IPS DF 6.9 (cell line): ENCODE measurements at regions not wholly inside any gene's neighbourhood (a gene's known extent, or its start where the extent isn't known, plus 50 kb on each side); places are given as distances from the start of the nearest gene placed in this dataset.
"Not testable (repeated sequence)": the region's sequence is repeated elsewhere in the genome, so short reads cannot be mapped to it uniquely, and the experiment has no call there.

Source experiments
- DNase-seq: peaks from one replicate; pipeline ENCODE4 v3.0.0-alpha.2; 2013; ENCODE audit warnings: low read depth, low spot score
- H3K27ac ChIP-seq: one replicate; pipeline ENCODE4 v1.5.1; 2013; ENCODE audit warnings: low read length, control low read depth
- H3K27me3 ChIP-seq: 2 replicates; pipeline ENCODE4 v1.6.1; 2013; ENCODE audit warnings: mild to moderate bottlenecking, low read length; ENCODE audit not compliant: control insufficient read depth, insufficient read depth
- H3K36me3 ChIP-seq: 2 replicates; pipeline ENCODE4 v1.6.1; 2013; ENCODE audit warnings: low read length; ENCODE audit not compliant: control insufficient read depth, insufficient read depth
- H3K4me1 ChIP-seq: 2 replicates; pipeline ENCODE4 v1.6.1; 2013; ENCODE audit warnings: low read length; ENCODE audit not compliant: control insufficient read depth, insufficient read depth
- H3K4me3 ChIP-seq: 2 replicates; pipeline ENCODE4 v1.5.1; 2013; ENCODE audit warnings: mild to moderate bottlenecking, low read length
- H3K9me3 ChIP-seq: 2 replicates; pipeline ENCODE4 v1.6.1; 2013; ENCODE audit warnings: low read length, inconsistent platforms; ENCODE audit not compliant: control insufficient read depth, insufficient read depth
- WGBS: extraction: QIAGEN DNeasy Blood & Tissue Kit; methylation state at CpG from one replicate; pipeline ENCODE4 v1.1.7; 2013; ENCODE audit warnings: mixed read lengths, missing lambda C conversion rate; ENCODE audit not compliant: insufficient read length, insufficient coverage; 5-methylcytosine and 5-hydroxymethylcytosine counted together

DNA sequence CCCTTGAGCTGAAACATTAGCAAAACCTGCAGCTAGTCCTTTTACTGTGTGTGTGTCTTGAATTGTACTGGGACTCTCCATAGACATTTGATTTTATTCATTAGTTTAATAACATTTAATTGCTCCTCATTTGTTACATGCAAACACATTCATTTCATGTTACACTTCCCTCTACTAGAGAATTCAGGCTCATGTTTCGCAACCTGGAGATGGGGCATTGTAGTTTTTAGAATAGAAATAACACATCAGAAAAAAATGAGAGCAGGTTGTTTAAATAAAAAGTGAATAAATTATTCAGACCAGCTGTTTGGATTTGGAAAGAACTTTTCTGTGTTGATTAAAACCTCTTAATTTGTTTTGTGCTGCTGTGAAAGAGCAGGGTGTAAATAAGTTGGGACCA, 243.9 kb downstream of the ETV1 start:
- H3K27me3 ChIP-seq, result no peaks in the 10 kb centered on the region
- DNase-seq, result no peak
- no peak overlapping the region for H3K4me3 ChIP-seq
- 0 out of 2 replicates have a peak, but pooled peaks cover 2% of the 10 kb centered on the region for H3K4me1 ChIP-seq
- H3K9me3 ChIP-seq, result no peaks in the 10 kb centered on the region
- no peak overlapping the region for H3K27ac ChIP-seq
- no peaks in the 10 kb centered on the region for H3K36me3 ChIP-seq
- WGBS, result no CpG with 5 or more reads among the region's 1 CpG

DNA sequence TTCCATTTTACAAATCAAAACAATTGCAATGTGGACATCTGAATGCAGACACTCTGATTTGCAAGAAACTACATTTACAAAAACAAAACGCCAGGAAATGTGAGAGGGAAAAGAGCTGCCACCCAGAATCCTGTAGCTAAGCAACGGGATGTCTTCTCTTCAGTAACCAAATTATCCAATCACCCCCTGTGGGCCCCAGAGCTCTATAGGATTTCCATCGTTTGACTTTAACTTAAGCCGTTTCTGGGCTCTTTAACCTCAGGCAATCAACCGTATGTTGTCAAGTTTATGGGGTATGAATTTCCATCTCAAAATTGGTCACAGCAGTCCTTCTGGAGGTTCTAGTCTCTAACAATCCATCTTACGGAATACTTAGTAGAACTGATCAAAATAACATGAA, 240.5 kb downstream of the ETV1 start:
- no peaks in the 10 kb centered on the region for H3K9me3 ChIP-seq
- no CpG with 5 or more reads among the region's 6 CpGs for WGBS

DNA sequence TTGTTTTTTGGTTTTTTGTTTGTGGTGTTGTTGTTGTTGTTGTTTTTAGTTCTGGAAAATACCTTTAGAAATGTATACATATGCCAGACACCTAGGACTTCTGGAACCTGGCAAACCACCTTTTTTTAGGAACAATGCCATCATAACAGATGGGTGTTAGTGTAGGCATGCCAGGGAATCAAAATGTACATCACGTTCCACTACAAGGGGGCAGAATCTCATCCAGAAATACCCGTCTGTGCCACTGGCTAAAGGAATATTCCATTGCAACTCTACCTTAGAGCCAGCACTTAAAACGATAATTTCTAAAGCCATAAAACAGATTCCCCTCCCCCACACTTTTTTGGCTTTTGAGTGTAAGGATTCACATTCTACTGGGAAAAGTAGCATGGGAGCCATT, 239.8 kb downstream of the ETV1 start:
- Histone ChIP-seq H3K4me3 (no peak overlapping the region), H3K36me3 (no peaks in the 10 kb centered on the region), H3K27ac (no peak overlapping the region), H3K9me3 (no peaks in the 10 kb centered on the region), H3K27me3 (no peaks in the 10 kb centered on the region), H3K4me1 (0 out of 2 replicates have a peak, but pooled peaks cover 2% of the 10 kb centered on the region)
- DNase-seq, result no peak
- WGBS, result no CpG with 5 or more reads among the region's 3 CpGs

More for the DNA sequence above, 240.5 kb downstream of the ETV1 start:
- peak; percentile 18 for DNase-seq
- Histone ChIP-seq H3K27ac (no peak overlapping the region), H3K4me3 (no peak overlapping the region), H3K4me1 (0 out of 2 replicates have a peak, but pooled peaks cover 2% of the 10 kb centered on the region), H3K36me3 (no peaks in the 10 kb centered on the region), H3K27me3 (no peaks in the 10 kb centered on the region)

DNA sequence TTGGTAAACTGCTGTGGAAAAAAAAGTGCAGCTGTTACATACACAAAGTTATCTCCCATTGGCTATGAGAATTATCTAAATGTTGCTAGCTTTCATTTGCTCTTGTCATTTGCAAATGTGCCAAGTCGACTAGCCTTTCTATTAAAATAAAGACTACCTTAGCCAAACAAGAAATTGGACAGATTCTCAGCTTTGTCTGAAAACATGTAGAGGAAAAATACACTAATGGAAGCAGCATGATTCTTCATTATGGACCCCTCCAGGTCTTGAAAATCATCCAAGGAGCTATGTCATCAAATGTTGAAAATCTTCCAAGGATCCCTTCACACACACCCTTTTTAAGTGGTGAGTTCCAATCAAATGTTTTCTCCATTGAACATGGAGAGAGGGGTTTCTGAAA, 237.7 kb downstream of the ETV1 start:
- 0 out of 2 replicates have a peak, but pooled peaks cover 2% of the 10 kb centered on the region for H3K4me1 ChIP-seq
- DNase-seq, result no peak
- H3K36me3 ChIP-seq, result no peaks in the 10 kb centered on the region
- no peaks in the 10 kb centered on the region for H3K9me3 ChIP-seq
- WGBS, result no CpG with 5 or more reads among the region's 1 CpG
- H3K27ac ChIP-seq, result no peak overlapping the region
- no peak overlapping the region for H3K4me3 ChIP-seq
- no peaks in the 10 kb centered on the region for H3K27me3 ChIP-seq

DNA sequence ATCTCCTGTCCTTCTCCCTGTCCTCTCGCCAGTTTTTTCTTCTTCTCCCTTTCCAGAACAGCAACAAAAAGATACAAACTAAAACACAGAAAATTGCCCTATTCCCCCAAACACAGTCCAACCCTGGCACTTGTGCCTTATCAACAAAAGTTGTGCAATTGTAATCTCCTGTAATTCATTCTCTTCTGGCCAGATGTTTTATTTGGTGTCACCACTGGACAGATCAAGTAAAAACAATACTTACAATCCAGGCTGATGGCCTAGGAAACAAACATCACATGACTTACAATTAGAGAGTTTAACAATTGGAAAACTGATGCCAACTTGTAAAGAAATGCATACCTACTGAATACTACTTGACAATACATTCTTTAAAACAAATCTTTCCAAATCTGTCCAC, 231.6 kb downstream of the ETV1 start:
- 100% methylated on average over 1 of the region's 1 CpG for WGBS
- no peak overlapping the region for H3K27ac ChIP-seq
- no peaks in the 10 kb centered on the region for H3K36me3 ChIP-seq
- no peak overlapping the region for H3K4me3 ChIP-seq
- H3K9me3 ChIP-seq, result no peaks in the 10 kb centered on the region
- H3K4me1 ChIP-seq, result no peaks in the 10 kb centered on the region
- no peak for DNase-seq
- no peaks in the 10 kb centered on the region for H3K27me3 ChIP-seq

DNA sequence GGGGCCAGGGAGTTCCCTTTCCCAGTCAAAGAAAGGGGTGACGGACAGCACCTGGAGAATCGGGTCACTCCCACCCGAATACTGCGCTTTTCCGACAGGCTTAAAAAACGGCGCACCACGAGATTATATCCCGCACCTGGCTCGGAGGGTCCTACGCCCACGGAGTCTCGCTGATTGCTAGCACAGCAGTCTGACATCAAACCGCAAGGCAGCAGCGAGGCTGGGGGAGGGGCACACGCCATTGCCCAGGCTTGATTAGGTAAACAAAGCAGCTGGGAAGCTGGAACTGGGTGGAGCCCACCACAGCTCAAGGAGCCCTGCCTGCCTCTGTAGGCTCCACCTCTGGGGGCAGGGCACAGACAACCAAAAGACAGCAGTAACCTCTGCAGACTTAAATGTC, 223.6 kb downstream of the ETV1 start:
- H3K9me3 ChIP-seq, result not testable (repeated sequence)

DNA sequence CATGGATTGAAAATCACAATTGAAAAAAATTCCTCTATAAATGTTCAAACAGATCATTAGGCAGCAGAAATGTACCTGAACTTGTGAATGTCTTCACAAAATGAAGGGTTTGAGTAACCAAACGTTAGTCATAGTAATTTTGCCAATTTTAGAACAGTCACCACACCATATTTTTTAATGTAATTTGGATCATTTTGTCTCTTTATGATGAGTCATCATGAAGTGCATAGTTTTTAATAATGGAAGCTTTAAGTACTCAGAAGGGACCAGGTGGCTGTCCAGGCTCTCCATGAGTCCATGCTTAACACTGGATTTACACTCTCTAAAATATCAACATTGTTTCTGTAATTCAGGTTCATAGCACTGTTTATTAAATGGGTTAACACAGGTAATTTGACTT, 219.2 kb downstream of the ETV1 start:
- no CpG with 5 or more reads among the region's 1 CpG for WGBS

More for the DNA sequence above, 223.6 kb downstream of the ETV1 start:
- not testable (repeated sequence) for DNase-seq, H3K27me3 ChIP-seq, H3K27ac ChIP-seq, H3K4me3 ChIP-seq, H3K4me1 ChIP-seq, H3K36me3 ChIP-seq
- WGBS, result no CpG with 5 or more reads among the region's 16 CpGs

DNA sequence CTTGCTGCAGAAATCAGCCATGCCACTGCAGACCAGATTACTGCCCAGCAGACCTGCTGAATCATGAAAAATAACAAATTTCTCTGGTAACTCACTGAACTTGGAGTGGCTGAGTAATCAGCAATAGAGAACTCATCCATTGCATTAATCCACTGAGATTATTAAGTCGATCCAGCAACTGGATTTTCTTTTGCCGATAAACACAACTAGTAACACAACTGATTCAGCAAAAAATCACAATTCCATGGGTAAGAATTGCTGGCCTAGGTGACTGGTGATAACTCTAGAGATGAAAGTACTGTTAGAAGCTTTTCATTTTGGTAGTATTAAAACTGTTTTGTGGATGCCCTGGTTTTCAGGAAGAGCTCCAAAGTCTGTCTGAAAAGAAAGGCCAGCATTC, 214.5 kb downstream of the ETV1 start:
- Histone ChIP-seq H3K27me3 (no peaks in the 10 kb centered on the region), H3K9me3 (no peaks in the 10 kb centered on the region), H3K36me3 (no peaks in the 10 kb centered on the region), H3K27ac (no peak overlapping the region), H3K4me3 (no peak overlapping the region), H3K4me1 (no peaks in the 10 kb centered on the region)
- DNase-seq, result no peak
- WGBS, result no CpG with 5 or more reads among the region's 2 CpGs

More for the DNA sequence above, 219.2 kb downstream of the ETV1 start:
- H3K4me3 ChIP-seq, result no peak overlapping the region
- no peaks in the 10 kb centered on the region for H3K36me3 ChIP-seq
- DNase-seq, result no peak
- no peaks in the 10 kb centered on the region for H3K4me1 ChIP-seq
- no peaks in the 10 kb centered on the region for H3K27me3 ChIP-seq
- H3K27ac ChIP-seq, result no peak overlapping the region
- H3K9me3 ChIP-seq, result no peaks in the 10 kb centered on the region

DNA sequence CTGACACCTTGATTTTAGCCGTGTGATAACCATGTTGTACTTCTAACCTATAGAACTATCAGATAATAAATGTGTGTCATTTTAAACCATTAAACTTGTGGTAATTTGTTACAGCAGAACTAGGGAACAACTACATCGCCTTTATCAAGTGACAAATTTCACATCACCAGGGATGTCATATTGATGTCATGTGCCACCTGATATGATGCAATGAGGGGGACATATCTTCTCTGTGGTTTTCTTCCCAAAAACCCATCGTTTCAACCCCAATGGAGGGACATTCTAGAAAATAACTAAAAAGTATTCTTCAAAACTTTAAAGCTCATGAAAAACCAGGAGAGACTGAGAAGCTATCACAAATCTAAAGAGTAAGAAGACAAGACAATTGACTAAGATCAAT, 212.2 kb downstream of the ETV1 start:
- Histone ChIP-seq H3K27me3 (no peaks in the 10 kb centered on the region), H3K9me3 (no peaks in the 10 kb centered on the region), H3K36me3 (no peaks in the 10 kb centered on the region), H3K27ac (no peak overlapping the region), H3K4me3 (no peak overlapping the region), H3K4me1 (no peaks in the 10 kb centered on the region)
- DNase-seq, result no peak
- no CpG with 5 or more reads among the region's 3 CpGs for WGBS

DNA sequence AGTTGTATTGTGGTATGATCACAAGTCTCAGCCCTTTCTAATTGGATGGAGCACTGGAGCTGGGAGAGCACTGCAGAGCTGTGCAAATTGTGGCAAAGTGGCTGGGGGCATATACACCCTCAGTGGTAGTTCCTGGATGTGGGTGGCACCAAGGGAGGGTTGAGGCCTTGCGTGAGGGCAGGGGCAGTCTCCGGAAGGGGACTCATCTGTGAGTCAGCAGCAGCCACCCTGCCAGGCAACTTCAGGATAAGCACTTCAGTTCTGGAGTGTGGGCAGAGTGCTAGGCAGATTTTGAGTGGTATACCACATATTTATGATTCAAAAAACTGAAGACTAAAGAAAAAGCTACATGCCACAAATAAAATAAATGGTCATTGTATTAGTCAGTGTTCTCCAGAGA, 210.5 kb downstream of the ETV1 start:
- Histone ChIP-seq H3K36me3 (no peaks in the 10 kb centered on the region), H3K27ac (no peak overlapping the region), H3K4me3 (no peak overlapping the region), H3K4me1 (no peaks in the 10 kb centered on the region), H3K9me3 (no peaks in the 10 kb centered on the region), H3K27me3 (no peaks in the 10 kb centered on the region)
- WGBS, result no CpG with 5 or more reads among the region's 2 CpGs
- DNase-seq, result no peak

DNA sequence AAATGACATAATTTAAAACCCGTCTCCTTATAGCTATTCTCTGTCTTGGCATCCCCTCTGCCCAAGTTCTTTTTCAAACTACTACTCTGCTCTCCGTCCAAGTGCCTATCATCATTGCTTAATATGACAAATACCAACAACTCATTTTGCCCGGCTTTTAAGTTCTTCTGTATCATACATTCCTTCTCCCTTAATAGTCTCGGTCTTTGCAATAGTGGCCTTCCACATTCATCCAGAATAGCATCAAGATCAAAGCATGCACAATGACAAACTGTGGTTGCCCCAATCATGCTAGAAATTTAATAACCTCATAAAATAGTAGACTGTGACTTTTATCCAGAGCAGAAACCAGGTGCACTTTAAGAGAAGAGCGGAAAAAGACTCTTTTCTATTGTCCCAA, 198.9 kb downstream of the ETV1 start:
- no peak for DNase-seq
- WGBS, result 100% methylated on average over 1 of the region's 5 CpGs
- Histone ChIP-seq H3K4me3 (no peak overlapping the region), H3K9me3 (no peaks in the 10 kb centered on the region), H3K27me3 (no peaks in the 10 kb centered on the region), H3K4me1 (no peaks in the 10 kb centered on the region), H3K36me3 (no peaks in the 10 kb centered on the region), H3K27ac (no peak overlapping the region)
